IPS-15b (cell line): ENCODE measurements at regions not wholly inside any gene's neighbourhood (a gene's known extent, or its start where the extent isn't known, plus 50 kb on each side); places are given as distances from the start of the nearest gene placed in this dataset.
"Not testable (repeated sequence)": the region's sequence is repeated elsewhere in the genome, so short reads cannot be mapped to it uniquely, and the experiment has no call there.

ENCODE experiments used
- H3K27me3 ChIP-seq: one replicate; pipeline ENCODE4 v1.6.1; 2013; ENCODE audit warnings: low read length; ENCODE audit not compliant: control insufficient read depth, insufficient read depth
- H3K36me3 ChIP-seq: one replicate; pipeline ENCODE4 v1.6.1; 2013; ENCODE audit warnings: low read length; ENCODE audit not compliant: control insufficient read depth, insufficient read depth
- H3K4me1 ChIP-seq: one replicate; pipeline ENCODE4 v1.6.1; 2013; ENCODE audit warnings: mild to moderate bottlenecking, low read length; ENCODE audit not compliant: control insufficient read depth, insufficient read depth
- H3K4me3 ChIP-seq: one replicate; pipeline ENCODE4 v1.5.1; 2013; ENCODE audit warnings: low read depth, low read length
- H3K9ac ChIP-seq: one replicate; pipeline ENCODE4 v1.6.1; 2013; ENCODE audit warnings: low read depth, mild to moderate bottlenecking, low read length
- H3K9me3 ChIP-seq: one replicate; pipeline ENCODE4 v1.6.1; 2013; ENCODE audit warnings: mild to moderate bottlenecking, low read length; ENCODE audit not compliant: control insufficient read depth, insufficient read depth

DNA sequence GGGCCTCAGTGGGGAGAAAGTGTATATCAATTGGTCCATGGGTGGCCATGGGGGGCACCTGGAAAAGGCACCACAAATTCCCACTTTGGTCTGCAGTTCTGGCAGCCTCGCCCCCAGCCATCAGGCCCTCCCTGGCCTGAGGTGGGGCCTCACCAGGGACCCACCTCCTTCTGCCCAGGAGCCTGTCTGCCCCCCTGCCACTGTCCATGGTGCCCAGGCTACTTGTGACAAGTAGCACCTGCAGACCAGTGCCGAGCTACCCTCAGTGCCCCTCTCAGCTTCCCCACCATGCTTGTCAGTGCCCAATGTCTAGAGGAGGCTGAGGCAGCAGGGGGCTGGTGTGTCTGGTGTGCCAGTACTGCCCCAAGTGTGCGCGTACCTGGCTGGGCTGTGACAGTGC lies 87.1 kb upstream of the PAXBP1 start:
- Histone ChIP-seq H3K4me1 (no peaks in the 10 kb centered on the region), H3K27me3 (no peaks in the 10 kb centered on the region), H3K36me3 (no peaks in the 10 kb centered on the region), H3K9me3 (peaks cover 5% of the 10 kb centered on the region), H3K4me3 (no peak overlapping the region), H3K9ac (no peak overlapping the region)

DNA sequence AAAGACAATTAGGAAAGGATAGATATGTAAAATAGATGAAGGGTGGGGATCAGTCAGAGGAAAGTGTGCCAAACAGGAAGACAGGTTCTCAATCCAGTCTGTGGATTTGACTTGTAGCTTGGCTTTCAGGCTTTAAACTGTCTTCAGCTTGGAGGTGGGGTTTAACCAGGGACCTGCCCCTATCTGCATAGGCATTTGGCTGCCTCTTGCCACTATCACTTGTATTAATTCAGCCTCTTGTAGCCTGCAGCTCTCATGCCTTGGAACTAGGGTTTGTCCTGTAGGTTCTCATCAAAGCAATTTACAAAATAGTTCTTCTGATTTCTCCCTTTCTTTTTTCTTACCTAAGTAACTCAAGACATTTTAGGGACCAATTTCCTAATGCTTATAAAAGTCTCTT lies 88.8 kb upstream of the PAXBP1 start:
- H3K27me3 ChIP-seq, result no peaks in the 10 kb centered on the region
- no peak overlapping the region for H3K9ac ChIP-seq
- no peaks in the 10 kb centered on the region for H3K36me3 ChIP-seq
- peaks cover 5% of the 10 kb centered on the region for H3K9me3 ChIP-seq
- H3K4me3 ChIP-seq, result no peak overlapping the region
- no peaks in the 10 kb centered on the region for H3K4me1 ChIP-seq

DNA sequence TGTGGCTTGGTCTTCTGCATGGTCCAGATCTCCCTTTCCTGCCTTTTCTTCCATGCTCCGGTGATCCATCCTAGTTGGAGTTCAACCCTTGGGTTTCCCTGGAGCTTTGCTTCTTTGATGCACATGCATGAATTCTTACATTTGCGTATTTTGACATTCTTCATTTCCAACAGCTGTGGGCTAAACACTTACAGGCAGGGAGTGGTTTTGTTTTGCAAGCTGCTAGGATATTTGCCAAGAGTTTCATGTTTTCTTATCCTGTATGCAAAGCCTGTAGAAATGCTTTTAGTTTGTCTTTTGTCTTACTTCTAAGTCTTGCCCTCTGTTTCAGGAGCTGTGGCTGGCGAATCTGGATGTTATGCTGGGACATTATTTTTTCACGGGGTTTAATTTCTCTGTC lies 90.3 kb upstream of the PAXBP1 start:
- Histone ChIP-seq H3K9me3 (peaks cover 5% of the 10 kb centered on the region), H3K4me3 (no peak overlapping the region), H3K9ac (no peak overlapping the region), H3K27me3 (no peaks in the 10 kb centered on the region), H3K36me3 (no peaks in the 10 kb centered on the region), H3K4me1 (no peaks in the 10 kb centered on the region)

DNA sequence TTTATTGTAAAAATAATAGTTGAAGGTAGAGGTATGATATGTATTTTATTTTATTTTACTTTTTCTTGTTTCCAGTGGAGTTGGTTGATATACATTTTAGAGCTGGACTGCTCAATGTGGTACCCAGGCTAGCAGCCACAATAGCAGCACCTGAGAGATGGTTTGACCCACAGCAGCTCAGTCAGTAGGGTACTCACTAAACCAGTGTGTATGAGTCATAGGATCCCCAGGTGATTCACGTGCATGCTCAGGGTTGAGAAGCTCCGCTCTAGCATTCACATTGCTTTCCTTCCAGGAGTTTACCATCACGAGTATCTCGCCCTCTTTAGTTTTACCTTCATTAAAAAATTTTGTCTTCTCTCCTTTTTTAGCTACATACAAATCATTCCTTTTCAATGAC lies 96.0 kb upstream of the PAXBP1 start:
- peaks cover 2% of the 10 kb centered on the region for H3K4me1 ChIP-seq
- H3K9me3 ChIP-seq, result no peaks in the 10 kb centered on the region
- H3K27me3 ChIP-seq, result no peaks in the 10 kb centered on the region
- H3K4me3 ChIP-seq, result no peak overlapping the region
- H3K9ac ChIP-seq, result no peak overlapping the region
- no peaks in the 10 kb centered on the region for H3K36me3 ChIP-seq

DNA sequence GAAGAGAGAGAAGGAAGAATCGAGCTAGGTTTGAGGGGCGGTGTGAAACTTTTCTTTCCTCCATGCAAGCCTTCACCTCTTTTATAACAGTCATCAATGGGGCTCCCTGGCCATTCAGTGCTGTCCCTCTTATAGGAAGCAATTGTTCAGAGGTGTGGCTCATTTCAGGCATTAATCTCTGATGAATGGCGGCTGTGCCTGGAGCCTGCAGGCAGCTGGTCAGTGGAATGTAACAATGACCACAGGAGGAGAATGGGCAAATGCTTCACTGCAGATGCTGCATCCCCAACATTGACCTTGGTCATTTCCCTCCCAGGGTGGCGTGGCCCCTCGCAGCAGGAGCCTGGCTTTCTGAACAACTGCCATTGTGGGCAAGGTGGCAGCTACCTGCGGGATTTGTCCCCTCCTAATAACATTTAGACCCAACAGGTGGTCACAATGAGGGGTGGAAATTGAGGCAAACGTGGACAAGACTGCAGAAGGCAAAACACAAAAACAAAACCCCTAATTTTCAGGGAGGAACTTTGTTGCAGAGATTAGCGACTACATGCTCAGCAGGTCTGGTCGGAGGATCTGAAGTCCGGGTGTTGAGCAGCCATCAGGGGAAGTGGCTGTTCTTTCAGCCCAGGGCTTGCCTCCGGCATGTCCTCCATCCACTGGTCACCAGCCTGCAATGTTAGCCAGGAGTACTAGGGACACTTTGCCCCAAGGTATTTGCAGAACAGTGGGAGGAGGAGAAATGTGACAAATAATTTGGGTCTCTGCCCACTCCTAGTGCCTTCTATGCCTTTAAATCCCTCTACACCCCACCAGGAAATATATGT lies 97.3 kb upstream of the PAXBP1 start:
- no peaks in the 10 kb centered on the region for H3K9me3 ChIP-seq
- H3K9ac ChIP-seq, result no peak overlapping the region
- H3K36me3 ChIP-seq, result no peaks in the 10 kb centered on the region
- no peak overlapping the region for H3K4me3 ChIP-seq
- no peaks in the 10 kb centered on the region for H3K27me3 ChIP-seq
- peaks cover 2% of the 10 kb centered on the region for H3K4me1 ChIP-seq

DNA sequence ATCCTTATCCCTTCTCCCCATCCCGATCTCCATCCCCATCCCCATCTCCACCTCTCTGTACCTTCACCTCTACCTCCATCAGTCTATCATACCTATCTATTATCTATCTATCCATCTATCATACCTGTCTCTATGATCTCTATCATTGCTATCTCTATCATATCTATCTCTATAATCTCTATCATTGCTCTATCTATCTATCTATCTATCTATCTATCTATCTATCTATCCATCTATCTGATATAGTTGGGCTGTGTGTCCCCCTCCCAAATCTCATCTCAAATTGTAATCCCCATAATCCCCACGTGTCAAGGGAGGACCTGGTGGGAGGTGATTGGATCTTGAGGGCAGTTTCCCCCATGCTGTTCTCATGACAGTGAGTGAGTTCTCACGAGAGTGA lies 97.9 kb upstream of the PAXBP1 start:
- H3K4me3 ChIP-seq, result no peak overlapping the region
- peaks cover 2% of the 10 kb centered on the region for H3K4me1 ChIP-seq
- H3K9me3 ChIP-seq, result no peaks in the 10 kb centered on the region
- H3K9ac ChIP-seq, result no peak overlapping the region
- no peaks in the 10 kb centered on the region for H3K36me3 ChIP-seq
- no peaks in the 10 kb centered on the region for H3K27me3 ChIP-seq

DNA sequence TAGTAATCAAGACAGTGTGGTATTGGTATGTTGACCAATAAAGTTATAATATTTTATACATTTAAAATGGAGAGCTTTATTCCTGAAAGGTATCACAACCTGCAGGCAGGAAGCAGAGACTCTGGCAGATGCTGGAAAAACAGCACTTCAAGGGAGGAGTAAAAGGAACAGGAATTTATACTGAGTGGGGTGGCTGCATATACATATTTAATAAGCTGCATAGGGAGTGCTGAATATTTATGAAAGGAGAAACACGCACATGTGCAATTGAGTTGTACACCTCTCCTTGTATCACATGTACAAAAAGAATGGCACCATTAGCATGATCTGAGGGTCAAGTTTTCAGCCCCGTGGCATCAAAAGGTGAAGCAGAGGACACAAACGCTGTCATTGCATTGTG lies 104.9 kb upstream of the PAXBP1 start:
- Histone ChIP-seq H3K4me1 (no peaks in the 10 kb centered on the region), H3K36me3 (no peaks in the 10 kb centered on the region), H3K9ac (no peak overlapping the region), H3K4me3 (no peak overlapping the region), H3K9me3 (no peaks in the 10 kb centered on the region), H3K27me3 (no peaks in the 10 kb centered on the region)

DNA sequence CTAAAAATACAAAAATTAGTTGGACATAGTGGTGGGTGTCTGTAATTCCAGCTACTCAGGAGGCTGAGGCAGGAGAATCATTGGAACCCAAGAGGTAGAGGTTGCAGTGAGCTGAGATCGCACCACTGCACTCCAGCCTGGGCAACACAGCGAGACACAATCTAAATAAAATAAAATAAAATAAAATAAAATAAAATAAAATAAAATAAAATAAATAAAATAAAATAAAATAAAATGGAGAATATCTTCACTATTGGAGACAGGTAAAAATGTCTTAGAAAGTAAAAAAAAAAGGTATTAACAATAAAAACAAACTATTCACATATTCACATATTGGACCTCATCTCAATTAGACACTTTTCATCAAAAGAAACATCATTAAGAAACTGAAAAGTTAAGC lies 106.3 kb upstream of the PAXBP1 start:
- not testable (repeated sequence) for H3K36me3 ChIP-seq, H3K4me3 ChIP-seq, H3K9me3 ChIP-seq, H3K27me3 ChIP-seq, H3K4me1 ChIP-seq, H3K9ac ChIP-seq

DNA sequence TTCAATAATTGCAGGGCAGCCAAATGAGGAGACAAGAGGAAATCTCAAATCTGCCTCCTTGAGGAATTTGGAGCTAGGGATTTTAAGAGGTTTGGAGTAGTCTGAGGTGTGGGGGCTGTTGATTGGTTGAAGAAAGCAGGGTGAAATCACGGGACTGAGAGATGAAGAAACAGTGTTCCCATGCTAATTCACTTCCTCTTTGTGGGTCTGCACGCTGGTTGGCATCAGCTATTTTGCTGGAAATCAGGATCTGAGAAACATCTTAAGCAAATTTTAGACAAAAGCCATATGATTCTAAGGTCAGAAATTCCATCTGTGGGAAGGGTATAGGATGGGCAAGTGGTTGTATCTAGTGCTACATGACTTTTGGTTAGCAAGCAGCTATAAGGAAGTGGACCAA lies 107.1 kb upstream of the PAXBP1 start:
- H3K9me3 ChIP-seq, result no peaks in the 10 kb centered on the region
- H3K4me1 ChIP-seq, result no peaks in the 10 kb centered on the region
- no peaks in the 10 kb centered on the region for H3K36me3 ChIP-seq
- no peak overlapping the region for H3K4me3 ChIP-seq
- no peaks in the 10 kb centered on the region for H3K27me3 ChIP-seq
- H3K9ac ChIP-seq, result no peak overlapping the region

DNA sequence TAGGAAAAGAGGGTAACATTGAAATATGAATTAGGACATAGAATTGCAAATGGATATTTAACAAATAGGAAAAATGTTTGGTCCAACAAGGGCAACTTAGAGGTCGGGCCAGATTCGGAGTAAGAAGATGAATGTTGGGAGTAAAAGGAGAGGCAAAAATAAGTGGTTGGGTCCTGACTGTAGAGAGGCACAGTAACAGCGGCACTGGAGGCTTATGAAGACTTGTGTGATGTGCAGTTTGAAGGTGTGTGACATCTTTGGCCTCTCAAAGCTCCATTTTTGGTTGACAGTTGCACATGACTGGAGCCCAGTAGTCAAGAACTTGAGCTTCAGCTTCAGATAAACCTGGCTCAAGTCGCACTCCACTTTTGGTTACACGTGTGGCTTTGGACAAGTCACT lies 109.9 kb upstream of the PAXBP1 start:
- Histone ChIP-seq H3K4me3 (no peak overlapping the region), H3K36me3 (no peaks in the 10 kb centered on the region), H3K9ac (no peak overlapping the region), H3K27me3 (no peaks in the 10 kb centered on the region), H3K9me3 (no peaks in the 10 kb centered on the region), H3K4me1 (no peaks in the 10 kb centered on the region)

DNA sequence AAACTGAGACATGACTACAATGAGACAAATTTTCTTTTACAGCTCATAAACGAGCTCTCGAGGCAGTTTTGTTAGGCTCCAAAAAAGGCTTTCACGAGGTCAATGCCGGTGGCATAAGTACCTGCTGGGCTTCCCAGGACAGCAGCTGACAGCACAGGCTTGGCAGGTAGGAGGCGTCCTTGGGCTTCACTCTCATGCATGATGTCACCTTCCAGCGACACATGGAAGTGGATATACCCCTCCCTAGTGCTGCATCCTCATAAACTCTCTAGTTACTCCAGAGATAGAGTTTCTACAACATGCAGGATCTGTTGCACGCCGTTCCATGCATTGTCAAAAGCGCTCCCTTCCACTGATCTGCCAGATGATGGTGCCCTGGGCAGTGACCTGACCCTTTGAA lies 112.5 kb upstream of the PAXBP1 start:
- Histone ChIP-seq H3K9me3 (no peaks in the 10 kb centered on the region), H3K27me3 (no peaks in the 10 kb centered on the region), H3K36me3 (no peaks in the 10 kb centered on the region), H3K4me3 (no peak overlapping the region), H3K9ac (no peak overlapping the region), H3K4me1 (no peaks in the 10 kb centered on the region)

DNA sequence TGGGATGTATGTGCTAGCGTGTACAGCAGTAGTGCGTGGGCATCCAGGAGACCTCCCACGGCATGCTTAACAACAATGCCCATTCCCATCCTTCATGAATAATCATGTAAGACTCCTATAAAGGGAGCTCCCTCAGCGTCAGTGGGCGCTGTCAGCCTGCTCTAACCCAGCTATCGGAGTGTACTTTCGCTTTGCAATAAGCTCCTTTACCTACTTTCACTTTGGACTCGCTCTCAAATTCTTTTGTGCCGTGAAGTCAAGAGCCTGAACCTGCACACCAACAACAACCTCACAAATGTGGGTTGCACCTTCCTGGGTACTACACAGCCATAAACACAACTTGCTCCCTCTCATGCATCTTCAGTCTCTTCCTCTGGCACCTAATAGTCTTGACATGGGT lies 114.8 kb upstream of the PAXBP1 start:
- Histone ChIP-seq H3K36me3 (no peaks in the 10 kb centered on the region), H3K4me1 (no peaks in the 10 kb centered on the region), H3K4me3 (no peak overlapping the region), H3K9me3 (no peaks in the 10 kb centered on the region), H3K9ac (no peak overlapping the region), H3K27me3 (no peaks in the 10 kb centered on the region)
